Fibroblast of skin of left quadriceps (primary cell): ENCODE measurements at regions not wholly inside any gene's neighbourhood (a gene's known extent, or its start where the extent isn't known, plus 50 kb on each side); places are given as distances from the start of the nearest gene placed in this dataset.
A peak's percentile ranks its signal among the peaks of the same experiment; 100 is the strongest.
"Not testable (repeated sequence)": the region's sequence is repeated elsewhere in the genome, so short reads cannot be mapped to it uniquely, and the experiment has no call there.

Experiments used
- DNase-seq, 2 experiments: peaks; one replicate each; pipeline ENCODE4 v3.0.0-alpha.2; 2013; ENCODE audit warnings: low read depth in 2 of 2

DNA sequence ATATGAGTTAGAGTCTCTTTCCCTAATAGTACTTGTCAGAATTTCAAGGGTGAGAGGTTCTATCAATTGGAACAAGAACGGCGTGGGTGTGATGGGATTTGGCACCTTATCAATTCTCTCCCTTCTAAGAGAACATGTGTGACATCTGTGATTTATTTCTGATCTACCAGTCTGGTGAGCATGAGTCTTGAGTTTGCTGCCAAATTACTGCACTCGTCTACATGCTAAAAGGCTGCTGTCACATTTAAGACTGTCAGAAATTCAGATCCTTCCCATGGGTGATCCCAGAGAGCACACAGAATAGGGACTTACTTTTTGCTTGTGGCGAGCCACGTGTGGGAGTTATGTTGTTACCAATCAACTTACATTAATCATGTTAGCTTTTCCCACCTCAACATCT lies 370.2 kb upstream of the SASH1 start:
- DNase-seq: no peak

GRCh38 chr6:147973806-147974205 lies 368.8 kb upstream of the SASH1 start:
- DNase-seq: no peak

- peak; percentile 54 to 58 for DNase-seq
These were observed 368.3 kb upstream of the SASH1 start for GRCh38 chr6:147974376-147974775.

GRCh38 chr6:147977851-147978465 lies 364.7 kb upstream of the SASH1 start:
- no peak for DNase-seq

DNA sequence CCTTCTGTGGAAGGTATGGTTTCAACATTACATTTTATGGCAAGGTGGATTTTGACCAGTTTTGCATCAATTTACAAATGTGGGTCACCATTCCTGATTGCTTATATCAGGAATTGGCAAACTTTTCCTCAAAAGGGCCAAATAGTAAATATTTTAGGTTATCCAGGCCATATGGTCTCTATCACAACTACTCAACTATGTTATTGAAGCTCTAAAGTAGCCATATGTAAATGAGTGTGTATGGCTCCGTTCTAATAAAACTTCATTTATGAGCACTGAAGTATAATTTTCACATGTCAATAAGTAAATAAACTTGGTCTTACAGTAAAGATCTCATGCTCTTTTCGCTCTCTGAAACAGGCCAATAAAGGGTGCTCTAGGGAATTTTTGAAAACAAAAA lies 362.7 kb upstream of the SASH1 start:
- DNase-seq: no peak

DNA sequence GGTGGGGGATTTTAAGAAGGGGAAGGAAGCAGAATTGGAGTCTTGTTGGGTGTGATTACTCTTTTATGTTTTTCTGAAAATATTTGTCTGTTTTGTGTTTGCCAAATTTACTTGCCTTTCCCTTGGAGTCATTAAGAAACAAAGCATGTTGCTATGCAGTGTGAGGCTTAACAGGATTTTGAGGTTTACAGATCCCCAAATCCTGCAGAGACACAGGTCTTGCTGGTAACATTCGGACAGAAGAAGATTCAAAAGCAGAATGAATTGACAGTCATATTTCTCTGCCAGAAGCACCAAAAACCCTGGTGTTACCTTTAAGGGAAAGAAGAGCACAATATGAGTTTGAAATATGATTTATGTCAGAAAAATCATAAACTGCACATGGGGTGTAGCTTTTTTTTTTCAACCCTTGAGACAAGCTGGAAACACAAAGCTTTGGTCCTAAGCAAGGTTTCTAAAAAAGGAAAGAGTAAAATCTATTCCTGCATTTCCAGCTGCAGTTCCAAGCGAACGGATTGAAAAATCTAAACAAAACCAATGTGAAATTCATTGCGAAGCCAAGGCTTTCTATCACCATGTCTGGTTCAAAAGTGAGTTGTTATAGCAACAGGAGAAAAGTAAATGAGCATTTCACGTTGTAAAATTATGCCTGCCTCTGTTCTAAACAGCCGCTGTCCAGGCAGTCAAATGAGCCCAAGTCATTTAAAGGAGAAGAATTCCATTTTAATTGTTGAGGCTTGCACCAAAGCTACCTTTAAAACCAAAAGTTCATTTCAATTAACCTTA lies 358.9 kb upstream of the SASH1 start:
- DNase-seq: no peak

DNA sequence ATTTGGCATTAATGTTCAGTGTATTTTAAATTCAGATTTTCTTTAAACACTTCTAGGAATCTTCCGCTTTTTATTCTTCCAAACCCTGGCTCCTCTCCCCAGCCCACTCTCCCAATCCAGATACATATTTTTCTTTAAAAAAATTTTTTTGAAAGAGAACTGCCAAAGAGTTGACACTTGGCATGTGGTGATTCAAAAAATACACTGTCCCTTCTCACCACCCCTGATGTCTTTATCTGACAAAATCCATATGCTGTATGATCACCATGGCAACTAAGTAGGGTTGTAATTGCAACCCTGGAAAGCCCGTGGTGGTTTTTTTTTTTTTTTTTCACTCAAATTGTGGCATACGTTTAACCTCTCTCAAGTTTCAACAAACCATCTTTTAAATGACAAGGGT lies 355.8 kb upstream of the SASH1 start:
- DNase-seq: no peak

DNA sequence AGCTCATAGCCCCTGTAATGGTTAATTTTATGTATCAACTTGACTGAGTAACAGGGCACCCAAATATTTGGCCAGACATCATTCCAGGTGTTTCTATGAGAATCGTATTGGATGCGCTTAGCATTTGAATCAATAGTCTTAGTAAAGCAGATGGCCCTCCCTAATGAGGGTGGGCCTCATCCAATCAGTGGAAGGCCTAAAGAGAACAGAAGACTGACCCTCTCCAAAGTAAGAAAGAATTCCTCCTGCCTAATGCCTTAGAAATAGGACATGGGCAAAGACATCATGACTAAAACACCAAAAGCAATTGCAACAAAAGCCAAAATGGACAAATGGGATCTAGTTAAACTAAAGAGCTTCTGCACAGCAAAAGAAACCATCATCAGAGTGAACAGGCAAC lies 352.5 kb upstream of the SASH1 start:
- no peak for DNase-seq

DNA sequence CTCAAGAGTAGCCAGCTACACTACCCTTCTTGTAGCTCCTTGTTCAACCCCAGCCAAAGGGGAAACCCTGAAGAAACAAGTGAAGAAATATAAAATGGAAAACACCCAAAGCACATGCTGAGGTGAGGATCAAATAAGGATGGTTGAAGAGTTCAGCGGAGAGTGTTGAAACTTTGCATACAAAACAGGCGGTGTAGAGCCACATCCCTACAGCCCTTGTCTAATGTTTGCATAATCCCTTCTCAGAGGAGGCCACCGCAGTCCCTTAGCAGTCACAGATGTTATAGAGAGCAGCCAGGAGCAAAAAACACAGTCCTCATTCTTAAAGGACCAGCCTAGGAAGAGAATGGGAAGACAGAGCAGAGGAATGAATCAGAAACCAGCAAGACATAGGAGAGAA lies 350.7 kb upstream of the SASH1 start:
- DNase-seq: no peak

GRCh38 chr6:147999001-147999540 lies 343.6 kb upstream of the SASH1 start:
- DNase-seq: no peak

- no peak for DNase-seq
These were observed 340.6 kb upstream of the SASH1 start for GRCh38 chr6:148001844-148002642.

DNA sequence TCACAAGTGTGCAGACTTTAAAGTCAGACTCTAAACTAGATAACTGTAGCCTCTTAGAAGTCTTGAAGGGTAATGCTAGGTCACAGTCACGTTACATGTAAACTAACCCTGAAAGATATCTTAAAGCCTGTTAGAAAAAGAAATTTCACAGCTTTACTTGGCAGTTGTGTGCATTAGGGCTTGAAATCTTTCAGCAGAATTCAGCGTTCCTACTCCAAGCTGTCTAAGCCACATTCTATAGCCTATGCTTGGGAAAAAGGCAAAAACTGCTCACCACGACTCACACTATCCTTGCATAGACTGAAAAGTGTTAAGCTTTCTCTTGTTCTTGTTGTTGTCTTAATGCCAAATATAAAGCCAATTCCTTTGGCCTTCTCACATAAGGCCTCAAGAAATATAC lies 338.0 kb upstream of the SASH1 start:
- DNase-seq: no peak

- no peak for DNase-seq
These were observed 336.8 kb upstream of the SASH1 start for GRCh38 chr6:148005806-148006205.

DNA sequence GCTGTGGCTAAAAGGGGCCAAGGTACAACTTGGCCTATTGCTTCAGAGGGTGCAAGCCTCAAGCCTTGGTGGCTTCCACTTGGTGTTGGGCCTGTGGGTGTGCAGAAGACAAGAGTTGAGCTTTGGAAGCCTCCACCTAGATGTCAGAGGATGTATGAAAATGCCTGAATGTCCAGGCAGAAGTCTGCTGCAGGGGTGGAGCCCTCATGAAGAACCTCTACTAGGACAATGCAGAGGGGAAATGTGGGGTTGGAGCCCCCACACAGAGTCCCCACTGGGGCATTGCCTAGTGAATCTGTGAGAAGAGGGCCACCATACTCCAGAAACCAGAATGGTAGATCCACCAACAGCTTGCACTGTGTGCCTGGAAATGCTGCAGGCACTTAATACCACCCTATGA lies 332.1 kb upstream of the SASH1 start:
- DNase-seq: not testable (repeated sequence)

DNA sequence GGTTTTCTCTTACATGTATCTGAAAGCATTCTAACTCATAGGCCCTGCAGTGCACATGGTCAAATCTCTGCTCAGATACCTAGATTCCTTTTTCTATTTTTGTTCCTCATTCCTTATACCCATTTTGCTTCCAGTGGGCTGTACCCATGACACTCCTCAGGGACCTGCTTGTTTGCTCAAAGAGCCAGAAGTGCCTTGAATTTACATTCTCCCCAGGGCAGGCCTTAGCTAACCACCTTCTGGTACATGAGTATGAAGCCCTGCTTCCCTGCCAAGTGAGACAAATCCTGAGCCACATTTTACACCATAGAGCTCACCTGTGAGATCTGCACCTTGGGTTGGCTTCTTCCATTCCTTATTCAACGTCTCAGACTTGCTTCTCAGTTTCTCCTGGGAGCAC lies 326.6 kb upstream of the SASH1 start:
- DNase-seq: no peak

- no peak for DNase-seq
These were observed 321.5 kb upstream of the SASH1 start for GRCh38 chr6:148021165-148021564.

DNA sequence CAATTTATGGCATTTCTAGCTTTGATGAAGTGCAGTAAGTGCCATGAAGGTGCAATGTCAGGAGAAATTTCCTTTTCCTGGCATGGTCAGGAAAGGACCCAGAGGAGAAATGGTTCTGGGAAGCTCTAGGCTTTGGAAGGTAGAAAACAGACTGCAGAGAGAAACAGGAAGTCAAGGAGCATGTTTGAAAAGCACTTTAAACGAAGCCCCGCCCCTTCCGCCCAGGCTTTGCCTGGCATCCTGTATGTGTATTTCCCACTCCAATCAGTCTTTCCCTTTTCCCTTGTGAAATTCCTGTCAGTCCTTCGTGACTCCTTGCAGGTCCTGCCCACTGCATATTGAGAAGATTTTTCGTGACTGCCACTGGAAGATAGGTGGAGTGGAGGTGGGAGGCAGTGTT lies 320.9 kb upstream of the SASH1 start:
- DNase-seq: no peak

- not testable (repeated sequence) for DNase-seq
These were observed 320.4 kb upstream of the SASH1 start for GRCh38 chr6:148022279-148022678.

DNA sequence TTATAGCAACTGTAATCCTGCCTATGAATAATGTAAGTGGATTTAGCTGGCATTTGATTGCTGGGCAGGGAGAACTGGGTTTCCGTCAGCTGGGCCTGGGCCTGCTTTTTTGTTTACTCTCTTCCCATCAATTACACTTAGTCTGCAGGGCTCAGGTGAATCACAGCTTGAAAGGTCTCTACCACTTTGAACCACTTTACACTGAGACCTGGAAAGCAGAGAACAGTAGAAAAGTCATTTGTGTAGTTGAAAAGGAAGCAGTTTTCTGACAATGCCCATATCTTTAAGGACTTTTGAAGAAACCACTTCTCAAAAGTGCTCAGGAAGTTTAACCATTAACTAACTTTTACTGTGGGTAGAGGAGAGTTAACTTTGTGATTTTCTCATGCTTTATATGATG lies 315.4 kb upstream of the SASH1 start:
- no peak for DNase-seq

DNA sequence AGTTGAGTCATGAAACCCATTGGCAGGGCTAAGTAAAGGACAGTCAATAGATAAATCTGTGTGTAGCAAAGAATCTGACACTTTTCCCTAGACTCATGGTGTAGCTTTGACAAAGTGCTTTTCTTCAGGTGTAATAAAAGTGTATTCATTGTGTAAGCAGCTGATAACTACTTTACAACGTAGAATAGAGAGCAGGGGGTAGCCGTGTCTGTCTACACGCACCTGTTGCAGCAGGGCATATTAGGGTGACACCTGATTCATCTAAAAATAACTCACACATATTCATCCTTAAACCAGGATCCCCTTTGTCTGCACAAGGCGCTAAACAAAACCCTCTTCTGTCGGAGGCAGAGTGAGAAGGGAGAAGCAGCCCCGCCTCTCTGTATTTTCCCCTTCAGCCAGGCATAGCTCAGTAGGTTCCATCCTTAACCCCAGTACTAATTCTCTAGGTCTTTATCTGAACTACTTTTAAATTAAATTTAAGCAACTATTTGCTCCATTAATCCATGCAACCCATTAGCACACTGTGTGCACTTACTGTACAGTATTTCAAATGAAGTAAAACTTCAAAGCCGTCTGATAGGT lies 306.7 kb upstream of the SASH1 start:
- no peak for DNase-seq

DNA sequence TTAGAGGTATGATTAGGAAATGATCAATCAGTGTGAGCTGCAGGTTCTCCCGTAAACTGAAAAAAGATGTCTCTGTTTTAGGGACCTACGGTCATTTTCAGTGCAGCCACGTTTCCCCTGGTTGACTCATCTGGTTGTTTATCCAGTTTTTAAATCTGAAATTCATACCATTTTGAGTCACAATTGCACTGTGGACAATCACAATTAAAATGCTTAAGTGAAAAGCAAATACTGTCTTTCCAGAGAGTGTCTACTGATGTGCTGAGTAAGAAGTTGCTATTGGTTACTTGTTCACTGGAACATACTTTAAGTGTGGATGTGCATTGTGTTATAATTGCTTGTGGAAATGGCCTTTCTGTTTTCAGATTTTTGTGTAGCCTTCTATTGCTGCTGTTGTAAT lies 305.1 kb upstream of the SASH1 start:
- DNase-seq: no peak

DNA sequence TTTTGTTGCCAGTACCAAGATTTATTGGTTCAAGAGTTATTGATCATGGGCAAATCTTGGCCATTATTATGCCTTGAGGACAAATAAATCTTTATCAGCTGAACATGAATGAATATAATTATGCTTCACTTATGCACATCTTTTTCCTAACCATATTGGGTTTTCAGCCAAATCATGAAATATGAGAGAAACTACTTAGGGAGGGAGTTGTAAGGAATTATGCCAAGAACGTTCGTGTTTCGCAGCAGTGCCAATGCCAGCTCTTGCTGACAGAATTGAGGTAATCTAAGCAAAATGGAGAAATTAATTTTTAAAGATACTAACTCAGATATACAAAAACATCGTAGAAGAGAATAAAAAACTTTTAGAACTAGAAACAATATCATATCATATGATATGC lies 301.1 kb upstream of the SASH1 start:
- DNase-seq: no peak
